ENCODE measurements at regions not wholly inside any gene's neighbourhood (a gene's known extent, or its start where the extent isn't known, plus 50 kb on each side); places are given as distances from the start of the nearest gene placed in this dataset.

GRCh38 chr3:162390891-162391290, 894.3 kb downstream of the OTOL1 start:
- TF ChIP-seq CTCF (IDR thresholded peaks at IDR 0.05; ENCODE audit: insufficient read depth, low read depth, low read length) (no peak), EZH2 (IDR thresholded peaks at IDR 0.05; ENCODE audit: insufficient read depth, low read length) (no peak)
